Daoy (cell line): ENCODE measurements at regions not wholly inside any gene's neighbourhood (a gene's known extent, or its start where the extent isn't known, plus 50 kb on each side); places are given as distances from the start of the nearest gene placed in this dataset.

Experiments used
- DNase-seq: peaks from one replicate; pipeline ENCODE4 v3.0.0-alpha.2; 2015; ENCODE audit warnings: low read depth

GRCh38 chr3:56864918-56865524 lies 63.3 kb upstream of the ARHGEF3 start:
- no peak for DNase-seq

GRCh38 chr3:56864090-56864489 lies 62.3 kb upstream of the ARHGEF3 start:
- DNase-seq = no peak

DNA sequence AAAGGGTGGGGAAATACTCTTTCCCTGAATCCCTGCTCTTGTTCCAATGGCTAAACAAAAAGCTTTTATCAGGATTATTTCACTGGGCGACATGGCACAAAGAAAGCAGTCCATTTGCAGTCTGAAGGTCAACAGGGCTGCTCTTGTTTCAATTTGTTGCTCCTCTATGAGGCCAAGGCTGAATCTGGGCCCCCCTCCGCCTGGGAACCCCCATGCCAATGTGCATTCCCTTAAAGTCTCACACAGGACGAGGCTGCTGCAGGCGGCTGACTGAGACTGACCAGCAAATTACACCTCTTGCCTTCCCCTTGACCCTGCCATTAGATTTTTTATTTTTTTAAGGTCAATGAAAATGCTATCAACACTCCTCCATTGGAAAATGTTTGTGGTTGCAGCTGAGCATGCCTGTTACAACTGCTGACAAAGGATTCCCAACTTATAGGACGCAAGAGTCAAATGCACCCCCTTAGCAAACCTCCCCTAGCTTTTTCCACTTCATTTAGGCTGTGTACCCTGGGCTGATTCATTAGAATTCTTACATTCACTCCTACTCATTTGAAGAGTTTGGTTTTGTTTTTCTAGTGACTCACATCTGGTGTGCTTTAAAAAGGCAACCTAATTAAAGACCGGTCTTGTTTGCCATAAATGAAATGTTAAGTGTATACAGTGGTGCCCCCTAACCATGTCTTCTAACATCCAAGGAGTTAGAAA lies 60.8 kb upstream of the ARHGEF3 start:
- DNase-seq = peak; percentile 61

GRCh38 chr3:56861511-56861910 lies 59.8 kb upstream of the ARHGEF3 start:
- no peak for DNase-seq

DNA sequence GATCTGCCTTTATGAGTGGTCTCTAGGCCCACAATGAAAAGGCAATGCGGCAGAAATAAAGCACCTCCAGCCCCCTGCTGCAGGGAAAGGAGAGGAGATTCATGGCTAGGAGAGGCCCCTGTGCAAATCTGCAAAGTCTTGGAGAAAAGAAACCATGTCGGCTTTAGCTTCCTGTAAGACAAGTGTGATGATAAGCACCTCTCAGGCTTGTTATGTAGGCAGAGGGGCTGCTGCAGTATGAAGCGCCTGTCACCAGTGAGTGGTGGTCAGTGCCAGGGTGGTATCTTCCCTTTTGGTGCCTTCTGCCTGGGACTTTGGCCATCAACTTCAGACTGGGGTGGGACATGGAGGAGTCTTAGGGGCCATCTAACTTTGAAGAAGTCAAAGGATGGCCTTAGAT lies 59.2 kb upstream of the ARHGEF3 start:
- DNase-seq = no peak

- DNase-seq = no peak
Measured at GRCh38 chr3:56860351-56860750, 58.6 kb upstream of the ARHGEF3 start.

DNA sequence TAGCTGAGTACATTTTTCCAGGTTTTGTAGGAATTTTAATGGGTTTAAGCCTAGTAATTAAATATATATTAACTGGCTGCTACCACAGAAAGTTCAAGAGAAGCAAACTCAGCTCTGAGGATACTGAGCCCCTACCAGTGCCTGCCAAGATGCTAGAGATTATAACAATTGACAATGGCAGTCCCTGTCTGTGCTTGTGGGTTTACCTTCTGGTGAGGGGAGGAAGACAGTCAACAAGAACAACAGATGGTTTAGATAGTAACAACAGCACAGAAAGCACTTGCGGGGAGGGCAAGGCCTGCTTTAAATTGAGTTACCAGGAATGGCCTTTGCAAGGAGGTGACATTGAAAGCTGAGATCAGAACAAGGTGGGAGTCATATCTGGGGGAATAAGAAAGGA lies 56.6 kb upstream of the ARHGEF3 start:
- DNase-seq = no peak

DNA sequence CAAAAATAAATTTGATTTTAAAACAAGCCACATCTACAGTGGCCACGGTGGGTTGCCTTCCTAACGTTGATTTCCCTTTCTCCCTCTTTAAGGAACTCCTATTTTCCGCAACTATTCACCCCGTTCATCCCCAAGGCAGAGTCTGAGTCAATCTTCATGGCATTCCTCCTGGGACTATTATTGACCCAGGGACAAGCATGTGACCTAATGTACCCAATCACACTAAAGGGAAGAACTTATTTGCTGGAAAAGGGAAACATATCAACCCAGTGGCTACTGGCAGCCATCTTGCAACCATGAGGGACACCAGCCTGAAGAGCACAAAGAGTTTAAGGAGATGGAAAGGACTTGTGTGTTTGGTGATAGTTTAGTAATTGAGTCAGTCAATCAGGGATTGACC lies 55.4 kb upstream of the ARHGEF3 start:
- no peak for DNase-seq

DNA sequence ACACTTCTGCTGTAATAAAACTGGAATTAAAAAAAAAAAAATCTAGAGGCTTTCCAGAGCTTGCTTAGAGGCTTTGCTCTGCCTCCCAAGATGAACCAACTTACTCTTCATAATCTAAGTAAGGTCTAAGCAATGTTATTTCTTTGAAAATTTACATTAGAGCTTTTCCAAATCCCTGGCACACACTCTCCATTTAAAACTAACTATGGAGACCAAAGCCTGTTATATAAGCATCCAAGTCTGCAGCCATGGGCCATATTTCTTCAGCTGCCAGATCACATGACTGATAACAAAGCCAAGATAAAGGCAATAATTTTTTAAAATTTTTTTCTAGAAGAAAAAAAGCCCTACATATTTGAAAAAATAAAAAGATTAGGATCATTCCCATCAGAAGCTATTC lies 55.0 kb upstream of the ARHGEF3 start:
- no peak for DNase-seq

- peak; percentile 32 for DNase-seq
Measured at GRCh38 chr3:56855856-56856512, 54.2 kb upstream of the ARHGEF3 start.

- no peak for DNase-seq
Measured at GRCh38 chr3:56854856-56855611, 53.3 kb upstream of the ARHGEF3 start.

GRCh38 chr3:56851966-56852884 lies 50.5 kb upstream of the ARHGEF3 start:
- DNase-seq = peak; percentile 5
